ENCODE measurements at regions not wholly inside any gene's neighbourhood (a gene's known extent, or its start where the extent isn't known, plus 50 kb on each side); places are given as distances from the start of the nearest gene placed in this dataset.

GRCh38 chr5:8391911-8392310 is 523.0 kb downstream of the MTRR start:
- Histone ChIP-seq H4K20me1 (ENCODE audit: insufficient read depth) (no peaks in the 10 kb centered on the region), H3K79me2 (ENCODE audit: insufficient read depth) (no peaks in the 10 kb centered on the region), H2AFZ (ENCODE audit: low read depth) (no peak overlapping the region), H3K27ac (ENCODE audit: low read depth in 2 of 2, low read length in 1 of 2) (no peak overlapping the region), H3K4me1 (ENCODE audit: control insufficient read depth in 1 of 2, insufficient read depth in 2 of 2, low read depth in 1 of 2, low read length in 1 of 2) (no peaks in the 10 kb centered on the region), H3K4me2 (no peak overlapping the region), H3K9me2 (no peaks in the 10 kb centered on the region), H3K27me3 (ENCODE audit: insufficient read depth) (no peaks in the 10 kb centered on the region), H3K36me3 (replicated peaks in 1 of 2; ENCODE audit: control insufficient read depth in 1 of 2, insufficient read depth in 2 of 2, low read length in 1 of 2) (no peaks in the 10 kb centered on the region), H3K4me3 (ENCODE audit: low read depth in 2 of 2, low read length in 1 of 2) (no peak overlapping the region), H3K9ac (no peak overlapping the region), H3K9me3 (no peaks in the 10 kb centered on the region), H3F3A (replicated peaks; ENCODE audit: insufficient read depth) (no peaks in the 10 kb centered on the region)
- 35% methylated on average over 2 of the region's 2 CpGs for WGBS (ENCODE audit: low lambda C conversion rate)
- no peak for DNase-seq
- ChIA-PET POLR2A (no interaction called here), CTCF (interaction anchor here (0.6 kb wide), 1 partner anchor 99 kb away, joined by 3 read pairs; no protein-coding TSS in a partner anchor)
- TF ChIP-seq SIN3A (IDR thresholded peaks at IDR 0.05; ENCODE audit: borderline replicate concordance, low read depth, low read length) (no peak), YY1 (IDR thresholded peaks at IDR 0.05; ENCODE audit: low read depth) (no peak)

GRCh38 chr5:8393240-8393639 is 524.3 kb downstream of the MTRR start:
- Histone ChIP-seq H3K9me3 (no peaks in the 10 kb centered on the region), H2AFZ (ENCODE audit: low read depth) (no peak overlapping the region), H3K9me2 (no peaks in the 10 kb centered on the region), H3K4me2 (no peak overlapping the region), H3K36me3 (replicated peaks in 1 of 2; ENCODE audit: control insufficient read depth in 1 of 2, insufficient read depth in 2 of 2, low read length in 1 of 2) (no peaks in the 10 kb centered on the region), H3K27me3 (ENCODE audit: insufficient read depth) (no peaks in the 10 kb centered on the region), H3K9ac (no peak overlapping the region), H3K4me3 (ENCODE audit: low read depth in 2 of 2, low read length in 1 of 2) (no peak overlapping the region), H3K27ac (ENCODE audit: low read depth in 2 of 2, low read length in 1 of 2) (no peak overlapping the region), H4K20me1 (ENCODE audit: insufficient read depth) (no peaks in the 10 kb centered on the region), H3F3A (replicated peaks; ENCODE audit: insufficient read depth) (no peaks in the 10 kb centered on the region), H3K4me1 (ENCODE audit: control insufficient read depth in 1 of 2, insufficient read depth in 2 of 2, low read depth in 1 of 2, low read length in 1 of 2) (no peaks in the 10 kb centered on the region), H3K79me2 (ENCODE audit: insufficient read depth) (no peaks in the 10 kb centered on the region)
- ChIA-PET POLR2A (no interaction called here), CTCF (no interaction called here)
- DNase-seq, result no peak
- WGBS (ENCODE audit: low lambda C conversion rate), result 0% methylated on average over 2 of the region's 2 CpGs
- TF ChIP-seq SMC3 (IDR thresholded peaks at IDR 0.05; ENCODE audit: low read depth, low read length), result no peak
- no peak for TF ChIP-seq POLR2AphosphoS5 (IDR thresholded peaks at IDR 0.05; ENCODE audit: low read depth, low read length)
- TF ChIP-seq ELF1 (IDR thresholded peaks at IDR 0.05), result no peak
- no peak for TF ChIP-seq EP300 (IDR thresholded peaks at IDR 0.05; ENCODE audit: borderline replicate concordance in 1 of 2, low read depth in 1 of 2, low read length in 1 of 2)
- no peak for TF ChIP-seq GATA2 (CRISPR knock-in tag; IDR thresholded peaks at IDR 0.05)
- TF ChIP-seq, protein P1, sequence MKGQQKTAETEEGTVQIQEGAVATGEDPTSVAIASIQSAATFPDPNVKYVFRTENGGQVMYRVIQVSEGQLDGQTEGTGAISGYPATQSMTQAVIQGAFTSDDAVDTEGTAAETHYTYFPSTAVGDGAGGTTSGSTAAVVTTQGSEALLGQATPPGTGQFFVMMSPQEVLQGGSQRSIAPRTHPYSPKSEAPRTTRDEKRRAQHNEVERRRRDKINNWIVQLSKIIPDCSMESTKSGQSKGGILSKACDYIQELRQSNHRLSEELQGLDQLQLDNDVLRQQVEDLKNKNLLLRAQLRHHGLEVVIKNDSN (IDR thresholded peaks at IDR 0.05; ENCODE audit: borderline replicate concordance, low read depth), result no peak
- TF ChIP-seq RXRA (IDR thresholded peaks at IDR 0.05; ENCODE audit: borderline replicate concordance, low read depth), result no peak
- TF ChIP-seq JUND (IDR thresholded peaks at IDR 0.05), result no peak
- no peak for TF ChIP-seq NFIC (IDR thresholded peaks at IDR 0.05; ENCODE audit: borderline replicate concordance)
- TF ChIP-seq EZH2phosphoT487 (IDR thresholded peaks at IDR 0.05; ENCODE audit: borderline replicate concordance, low read depth), result no peak
- no peak for TF ChIP-seq RFX5 (IDR thresholded peaks at IDR 0.05; ENCODE audit: low read length)
- TF ChIP-seq, protein P2, sequence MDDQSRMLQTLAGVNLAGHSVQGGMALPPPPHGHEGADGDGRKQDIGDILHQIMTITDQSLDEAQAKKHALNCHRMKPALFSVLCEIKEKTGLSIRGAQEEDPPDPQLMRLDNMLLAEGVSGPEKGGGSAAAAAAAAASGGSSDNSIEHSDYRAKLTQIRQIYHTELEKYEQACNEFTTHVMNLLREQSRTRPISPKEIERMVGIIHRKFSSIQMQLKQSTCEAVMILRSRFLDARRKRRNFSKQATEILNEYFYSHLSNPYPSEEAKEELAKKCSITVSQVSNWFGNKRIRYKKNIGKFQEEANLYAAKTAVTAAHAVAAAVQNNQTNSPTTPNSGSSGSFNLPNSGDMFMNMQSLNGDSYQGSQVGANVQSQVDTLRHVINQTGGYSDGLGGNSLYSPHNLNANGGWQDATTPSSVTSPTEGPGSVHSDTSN (IDR thresholded peaks at IDR 0.05), result no peak
- no peak for TF ChIP-seq YY1 (IDR thresholded peaks at IDR 0.05; ENCODE audit: low read depth)
- no peak for TF ChIP-seq RCOR1 (IDR thresholded peaks at IDR 0.05; ENCODE audit: low read length)
- TF ChIP-seq FOXJ3 (CRISPR knock-in tag; IDR thresholded peaks at IDR 0.05), result no peak
- no peak for TF ChIP-seq NRF1 (IDR thresholded peaks at IDR 0.05; ENCODE audit: low read depth, low read length)
- TF ChIP-seq FOXM1 (IDR thresholded peaks at IDR 0.05; ENCODE audit: low read depth), result no peak
- TF ChIP-seq MAX (IDR thresholded peaks at IDR 0.05; ENCODE audit: low read depth), result no peak

All from SK-N-SH (cell line).